ENCODE measurements at regions not wholly inside any gene's neighbourhood (a gene's known extent, or its start where the extent isn't known, plus 50 kb on each side); places are given as distances from the start of the nearest gene placed in this dataset.

DNA sequence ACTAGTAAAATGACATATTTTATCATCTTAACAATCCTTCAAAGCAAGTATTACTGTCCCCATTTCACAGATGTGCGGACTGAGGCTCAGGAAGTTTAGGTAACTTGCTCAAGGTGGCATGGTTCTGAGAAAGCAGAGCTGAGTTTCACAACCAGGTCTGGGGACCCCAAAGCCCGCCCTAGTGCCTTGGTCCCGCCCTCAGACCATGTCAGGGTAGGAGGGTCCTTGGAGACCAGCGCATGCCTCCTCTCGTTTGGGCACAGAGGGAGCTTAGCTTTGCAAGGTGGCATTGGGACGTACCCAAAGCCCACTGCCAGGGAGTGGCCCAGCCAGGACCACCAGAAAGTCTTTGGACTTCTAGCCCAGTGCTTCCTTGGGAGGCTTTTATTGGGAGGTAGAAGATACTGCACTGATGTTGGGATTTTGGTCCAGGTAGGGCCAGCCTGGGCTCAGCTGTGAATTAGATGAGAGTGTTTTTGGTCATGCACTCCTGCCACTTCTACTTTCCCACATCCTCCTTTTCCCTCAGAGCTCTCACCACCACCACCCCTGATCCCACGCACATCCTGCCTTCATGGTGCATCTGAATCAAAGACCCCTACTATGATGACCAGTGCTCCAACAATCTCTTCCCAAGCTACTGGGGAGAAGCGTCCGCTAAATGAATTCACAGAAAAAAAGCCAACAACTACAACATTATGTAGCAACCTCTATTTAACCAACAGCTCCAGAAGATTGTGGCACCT is 307.9 kb downstream of the TLE3 start:
- H3K9ac ChIP-seq: no peak overlapping the region
- no peak overlapping the region for H3K4me3 ChIP-seq (ENCODE audit: low read depth, low read length)
- H3K4me2 ChIP-seq (ENCODE audit: low read length): no peak overlapping the region
- H3K79me2 ChIP-seq: no peaks in the 10 kb centered on the region
- H3K4me1 ChIP-seq: no peaks in the 10 kb centered on the region
- no peak overlapping the region for H3K27ac ChIP-seq
- H2AFZ ChIP-seq: no peak overlapping the region
- H3K27me3 ChIP-seq (ENCODE audit: control insufficient read depth, insufficient read depth, low read length): no peaks in the 10 kb centered on the region
- TF ChIP-seq, protein P1, sequence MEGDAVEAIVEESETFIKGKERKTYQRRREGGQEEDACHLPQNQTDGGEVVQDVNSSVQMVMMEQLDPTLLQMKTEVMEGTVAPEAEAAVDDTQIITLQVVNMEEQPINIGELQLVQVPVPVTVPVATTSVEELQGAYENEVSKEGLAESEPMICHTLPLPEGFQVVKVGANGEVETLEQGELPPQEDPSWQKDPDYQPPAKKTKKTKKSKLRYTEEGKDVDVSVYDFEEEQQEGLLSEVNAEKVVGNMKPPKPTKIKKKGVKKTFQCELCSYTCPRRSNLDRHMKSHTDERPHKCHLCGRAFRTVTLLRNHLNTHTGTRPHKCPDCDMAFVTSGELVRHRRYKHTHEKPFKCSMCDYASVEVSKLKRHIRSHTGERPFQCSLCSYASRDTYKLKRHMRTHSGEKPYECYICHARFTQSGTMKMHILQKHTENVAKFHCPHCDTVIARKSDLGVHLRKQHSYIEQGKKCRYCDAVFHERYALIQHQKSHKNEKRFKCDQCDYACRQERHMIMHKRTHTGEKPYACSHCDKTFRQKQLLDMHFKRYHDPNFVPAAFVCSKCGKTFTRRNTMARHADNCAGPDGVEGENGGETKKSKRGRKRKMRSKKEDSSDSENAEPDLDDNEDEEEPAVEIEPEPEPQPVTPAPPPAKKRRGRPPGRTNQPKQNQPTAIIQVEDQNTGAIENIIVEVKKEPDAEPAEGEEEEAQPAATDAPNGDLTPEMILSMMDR (IDR thresholded peaks at IDR 0.05): no peak
- no peaks in the 10 kb centered on the region for H3K9me3 ChIP-seq (ENCODE audit: control insufficient read depth, low read length)
- no peaks in the 10 kb centered on the region for H3K36me3 ChIP-seq (ENCODE audit: control insufficient read depth, insufficient read depth, low read length)

DNA sequence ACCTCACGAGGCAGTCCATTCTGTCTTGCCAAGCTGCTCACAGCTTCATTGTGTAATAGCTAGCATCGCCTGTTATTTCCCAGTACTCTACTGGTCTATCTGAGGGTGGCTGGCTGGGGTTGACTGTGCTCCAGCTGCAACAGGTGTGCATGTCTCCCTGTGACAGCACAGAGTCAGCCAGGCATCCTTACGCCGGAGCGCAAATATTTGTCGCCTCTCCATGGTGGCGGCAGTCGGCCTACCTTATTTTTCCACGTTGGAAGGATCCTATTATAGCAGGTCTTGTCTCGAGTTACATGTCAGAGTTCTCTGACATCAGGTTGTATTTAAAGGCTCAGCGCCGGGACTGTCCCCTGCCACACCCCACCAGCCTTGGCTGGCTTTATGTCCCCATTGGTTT is 307.1 kb downstream of the TLE3 start:
- Histone ChIP-seq H3K27ac (no peak overlapping the region), H3K27me3 (ENCODE audit: control insufficient read depth, insufficient read depth, low read length) (no peaks in the 10 kb centered on the region), H2AFZ (no peak overlapping the region), H3K79me2 (no peaks in the 10 kb centered on the region), H3K4me2 (ENCODE audit: low read length) (no peak overlapping the region), H3K9me3 (ENCODE audit: control insufficient read depth, low read length) (no peaks in the 10 kb centered on the region), H3K9ac (no peak overlapping the region), H3K4me3 (ENCODE audit: low read depth, low read length) (no peak overlapping the region), H3K36me3 (ENCODE audit: control insufficient read depth, insufficient read depth, low read length) (no peaks in the 10 kb centered on the region), H3K4me1 (no peaks in the 10 kb centered on the region)
- TF ChIP-seq, protein P1 (IDR thresholded peaks at IDR 0.05): no peak

- Histone ChIP-seq H2AFZ (no peak overlapping the region), H3K9me3 (ENCODE audit: control insufficient read depth, low read length) (no peaks in the 10 kb centered on the region)
These were observed 304.9 kb downstream of the TLE3 start for GRCh38 chr15:69792823-69793222.

DNA sequence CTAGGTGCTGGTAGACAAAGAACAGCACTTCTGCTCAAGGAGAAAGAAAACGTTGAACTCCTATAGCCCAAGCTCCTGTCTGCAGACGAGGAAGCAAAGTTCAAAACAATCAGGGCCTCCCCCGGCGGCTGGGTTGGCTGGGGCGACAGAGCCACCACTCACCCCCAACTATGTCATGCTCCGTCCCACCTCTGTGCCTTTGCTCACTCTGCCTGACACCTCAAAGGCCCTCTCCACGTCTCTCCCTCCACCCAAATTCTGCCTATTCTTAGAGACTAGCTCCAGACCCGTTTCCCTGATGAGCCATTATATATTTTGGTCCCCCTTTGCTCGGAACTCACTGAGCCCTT is 304.3 kb downstream of the TLE3 start:
- Histone ChIP-seq H3K9me3 (ENCODE audit: control insufficient read depth, low read length) (no peaks in the 10 kb centered on the region), H3K27ac (no peak overlapping the region), H3K79me2 (no peaks in the 10 kb centered on the region), H2AFZ (no peak overlapping the region), H3K27me3 (ENCODE audit: control insufficient read depth, insufficient read depth, low read length) (no peaks in the 10 kb centered on the region), H3K4me1 (no peaks in the 10 kb centered on the region), H3K36me3 (ENCODE audit: control insufficient read depth, insufficient read depth, low read length) (no peaks in the 10 kb centered on the region), H3K4me2 (ENCODE audit: low read length) (no peak overlapping the region), H3K9ac (no peak overlapping the region), H3K4me3 (ENCODE audit: low read depth, low read length) (no peak overlapping the region)
- TF ChIP-seq, protein P1 (IDR thresholded peaks at IDR 0.05): no peak

More at GRCh38 chr15:69792823-69793222, 304.9 kb downstream of the TLE3 start:
- Histone ChIP-seq H3K9ac (no peak overlapping the region), H3K79me2 (no peaks in the 10 kb centered on the region), H3K4me2 (ENCODE audit: low read length) (no peak overlapping the region), H3K27me3 (ENCODE audit: control insufficient read depth, insufficient read depth, low read length) (no peaks in the 10 kb centered on the region), H3K4me1 (no peaks in the 10 kb centered on the region), H3K4me3 (ENCODE audit: low read depth, low read length) (no peak overlapping the region), H3K36me3 (ENCODE audit: control insufficient read depth, insufficient read depth, low read length) (no peaks in the 10 kb centered on the region), H3K27ac (no peak overlapping the region)
- TF ChIP-seq, protein P1 (IDR thresholded peaks at IDR 0.05): no peak
